Omental fat pad (tissue), 3 donors: ENCODE measurements at regions not wholly inside any gene's neighbourhood (a gene's known extent, or its start where the extent isn't known, plus 50 kb on each side); places are given as distances from the start of the nearest gene placed in this dataset.

Experiments
- ATAC-seq: fragments of 150-250 bp; one replicate; pipeline ENCODE4 v1.9.1; 2016; ENCODE audit warnings: mild to moderate bottlenecking, moderate library complexity; ENCODE audit not compliant: low FRiP score
- DNase-seq: peaks from one replicate; pipeline ENCODE4 v3.0.0-alpha.2; 2019; ENCODE audit warnings: low spot score
- CTCF ChIP-seq, 3 donors: fragments of 450-650 bp; IDR thresholded peaks; one replicate each; pipeline ENCODE4 v1.5.1; 2016 to 2017; ENCODE audit warnings: antibody characterized with exemption in 3 of 3, mild to moderate bottlenecking in 3 of 3, moderate library complexity in 2 of 3

DNA sequence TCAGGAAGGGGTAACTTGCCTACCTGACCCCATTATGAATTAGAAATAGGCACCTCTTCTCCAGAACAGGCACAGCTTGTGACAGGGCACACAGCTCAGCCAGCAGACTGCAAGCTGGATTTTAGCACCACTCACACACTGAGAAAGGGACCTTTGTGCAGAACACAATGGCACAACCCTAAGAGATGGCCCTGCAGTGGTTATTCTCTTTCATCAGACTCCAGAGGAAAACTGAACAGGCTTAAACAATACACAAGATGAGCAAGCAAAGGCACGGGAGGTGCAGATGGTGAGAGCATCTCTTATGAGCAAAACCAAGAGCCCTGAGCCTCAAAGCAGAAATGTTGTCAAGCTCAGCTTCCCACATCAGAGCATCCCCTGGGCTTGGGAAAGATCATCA lies 93.8 kb upstream of the LRRC55 start:
- no peak for TF ChIP-seq CTCF (IDR thresholded peaks at IDR 0.05)
- no peak for DNase-seq
- ATAC-seq: no peak

DNA sequence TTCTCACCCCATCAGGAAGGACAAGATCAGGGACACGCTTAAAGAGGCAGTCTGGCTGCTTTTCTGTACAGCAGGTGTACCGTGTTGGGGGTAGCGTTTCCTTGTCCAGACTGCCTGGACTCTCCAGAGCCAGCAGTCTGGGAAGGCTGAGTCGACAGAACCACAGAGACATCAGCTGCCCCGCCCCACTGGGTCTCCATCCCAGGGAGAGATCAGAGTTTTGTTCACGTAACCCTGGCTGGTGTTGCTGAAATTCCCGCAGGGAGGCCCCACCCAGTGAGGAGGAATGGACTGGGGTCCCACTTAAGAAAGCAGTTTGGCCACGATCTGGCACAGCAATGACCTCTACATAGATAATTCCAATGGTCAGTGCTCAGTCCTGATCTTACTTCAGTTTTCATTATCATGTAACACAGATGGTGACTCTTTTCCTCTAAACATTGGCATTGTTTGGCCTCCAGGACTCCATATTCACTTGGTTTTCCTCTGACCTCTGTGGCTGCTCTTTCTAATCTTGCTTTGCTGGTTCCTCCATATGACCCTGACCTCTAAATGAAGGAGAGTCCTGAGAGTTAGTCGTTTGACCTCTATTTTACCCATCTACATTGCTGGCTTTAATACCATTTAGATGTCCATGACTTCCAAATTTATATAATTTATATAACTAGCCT lies 89.6 kb upstream of the LRRC55 start:
- no peak for DNase-seq
- TF ChIP-seq CTCF (IDR thresholded peaks at IDR 0.05): no peak
- no peak for ATAC-seq

DNA sequence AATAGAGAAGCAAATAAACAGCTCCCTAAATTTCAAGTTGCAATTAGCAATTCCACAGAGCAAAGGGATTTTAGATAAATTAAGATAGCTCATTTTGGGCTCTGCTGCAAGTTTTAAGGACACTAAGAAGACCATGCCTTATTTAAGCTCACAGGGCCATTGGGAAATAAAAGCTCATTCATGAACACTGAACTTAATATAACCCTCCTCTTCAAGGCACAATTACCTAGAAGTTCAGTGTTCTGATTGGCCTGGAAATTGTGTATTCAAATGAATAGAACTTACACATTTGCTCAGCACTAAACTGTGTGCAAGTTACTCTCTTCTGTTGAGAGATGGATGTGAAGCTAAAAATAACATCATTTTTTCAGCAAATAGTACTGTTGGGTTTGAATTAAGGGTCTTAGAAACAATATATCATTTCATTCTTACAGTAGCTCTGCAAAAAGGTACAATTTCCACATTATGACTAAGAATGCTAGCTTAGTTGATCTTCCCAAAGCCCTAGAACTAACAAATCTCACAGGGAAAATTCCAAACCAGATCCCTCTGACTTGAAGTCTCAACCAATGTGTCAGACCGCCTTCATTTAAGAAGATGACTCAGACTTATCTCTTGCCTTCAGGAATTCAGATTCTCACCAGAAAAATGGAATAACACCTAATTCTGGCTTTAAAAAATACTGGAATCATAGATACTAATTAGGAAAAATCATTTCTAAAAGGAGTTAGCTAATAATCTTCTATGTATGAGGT lies 87.4 kb upstream of the LRRC55 start:
- no peak for DNase-seq
- no peak for TF ChIP-seq CTCF (IDR thresholded peaks at IDR 0.05)
- no peak for ATAC-seq

DNA sequence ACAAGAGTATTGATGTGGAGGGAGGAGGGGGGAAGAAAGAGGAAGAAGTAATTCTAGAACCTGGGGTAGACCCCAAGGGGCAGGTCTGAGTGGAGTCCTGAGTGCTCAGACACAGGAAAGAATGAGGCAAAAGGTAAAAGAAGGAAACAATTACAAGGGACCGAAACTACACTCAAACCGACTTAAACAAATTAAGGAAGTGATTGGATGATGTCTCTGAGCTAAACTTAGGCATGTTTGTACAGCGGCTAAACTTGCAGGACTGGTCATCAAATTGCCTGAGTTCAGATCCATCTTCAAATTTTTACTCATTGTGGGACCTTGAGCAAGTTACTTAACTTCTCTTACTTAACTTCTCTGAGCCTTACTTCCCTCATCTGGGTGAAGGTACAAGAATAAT lies 86.3 kb upstream of the LRRC55 start:
- no peak for ATAC-seq
- no peak for TF ChIP-seq CTCF (IDR thresholded peaks at IDR 0.05)
- DNase-seq: no peak

DNA sequence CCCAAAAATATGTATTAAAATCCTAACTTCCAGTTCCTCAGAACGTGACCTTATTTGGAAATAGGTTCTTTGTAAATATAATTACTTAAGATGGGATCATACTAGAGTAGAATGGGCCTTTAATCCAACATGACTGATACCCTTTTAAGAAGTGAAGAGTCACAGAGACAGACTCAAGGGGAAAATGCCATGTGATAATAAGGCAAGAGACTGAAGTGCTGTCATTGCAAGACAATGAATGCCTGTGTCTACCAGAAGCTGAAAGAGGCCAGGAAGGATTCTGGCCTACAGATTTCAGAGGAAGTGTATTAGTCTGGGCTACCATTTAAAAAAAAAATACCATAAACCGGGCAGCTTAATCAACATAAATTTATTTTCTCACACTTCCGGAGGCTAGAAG lies 85.9 kb upstream of the LRRC55 start:
- no peak for TF ChIP-seq CTCF (IDR thresholded peaks at IDR 0.05)
- ATAC-seq (no peak), DNase-seq (no peak)

DNA sequence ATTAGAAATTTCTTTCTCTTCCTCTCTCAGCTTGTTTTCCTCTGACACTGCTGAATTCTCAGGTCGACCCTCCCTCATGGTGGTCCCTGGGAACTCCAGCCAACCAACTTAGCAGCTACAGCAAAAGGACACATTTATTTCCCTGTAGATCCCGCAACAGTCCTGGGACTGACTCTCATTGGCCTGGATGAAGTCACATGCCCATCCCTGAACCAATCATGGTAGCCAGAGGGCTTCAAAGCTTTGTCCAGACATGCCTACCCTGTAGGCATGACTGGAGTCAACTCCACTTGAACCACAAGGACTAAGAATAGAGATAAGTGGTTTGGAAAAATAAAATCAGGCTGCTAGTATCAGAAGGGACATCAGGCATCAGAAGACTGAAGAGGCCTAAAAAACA lies 84.6 kb upstream of the LRRC55 start:
- DNase-seq (no peak), ATAC-seq (no peak)
- no peak for TF ChIP-seq CTCF (IDR thresholded peaks at IDR 0.05)

DNA sequence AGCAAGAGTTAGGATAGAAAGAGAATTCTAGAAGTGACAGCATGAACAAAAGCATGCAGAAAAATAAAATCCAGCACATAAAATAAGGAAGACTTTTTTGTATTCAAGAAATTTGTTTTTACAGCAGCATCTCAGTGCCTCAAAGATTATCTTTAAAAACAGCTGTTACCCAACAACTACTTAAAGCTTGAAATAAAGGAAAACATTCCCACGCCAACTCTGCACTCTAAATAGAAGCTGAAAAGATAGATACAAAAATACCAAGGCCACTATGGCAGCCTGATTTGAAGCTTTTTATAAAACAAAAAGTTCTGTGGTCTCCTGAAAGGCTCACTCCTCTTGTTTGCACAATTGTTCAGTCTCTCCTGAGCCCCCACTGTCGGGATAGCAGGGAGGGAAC lies 83.6 kb upstream of the LRRC55 start:
- no peak for DNase-seq
- no peak for ATAC-seq
- TF ChIP-seq CTCF (IDR thresholded peaks at IDR 0.05): no peak
